ENCODE measurements at regions not wholly inside any gene's neighbourhood (a gene's known extent, or its start where the extent isn't known, plus 50 kb on each side); places are given as distances from the start of the nearest gene placed in this dataset.

DNA sequence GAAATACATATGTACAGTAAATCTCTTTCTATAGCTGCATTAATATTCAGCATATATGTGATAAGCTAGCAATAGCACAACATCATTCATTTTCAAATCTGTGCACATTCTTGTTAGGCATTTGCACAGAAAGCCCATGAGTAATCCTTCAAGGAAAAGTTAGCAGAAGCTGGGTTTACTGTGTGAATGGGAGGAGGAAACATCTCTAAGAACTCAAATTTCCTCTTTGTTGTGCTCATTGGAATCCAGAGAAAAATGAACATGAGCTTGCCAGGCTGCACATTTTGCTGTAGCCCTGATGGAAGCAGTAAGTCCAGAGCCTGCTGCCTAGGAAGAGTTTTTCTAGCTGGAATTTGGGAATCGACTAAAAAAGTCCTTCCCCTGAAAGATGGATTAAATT, 214.2 kb upstream of the FOXD3 start:
- TF ChIP-seq, protein P1, sequence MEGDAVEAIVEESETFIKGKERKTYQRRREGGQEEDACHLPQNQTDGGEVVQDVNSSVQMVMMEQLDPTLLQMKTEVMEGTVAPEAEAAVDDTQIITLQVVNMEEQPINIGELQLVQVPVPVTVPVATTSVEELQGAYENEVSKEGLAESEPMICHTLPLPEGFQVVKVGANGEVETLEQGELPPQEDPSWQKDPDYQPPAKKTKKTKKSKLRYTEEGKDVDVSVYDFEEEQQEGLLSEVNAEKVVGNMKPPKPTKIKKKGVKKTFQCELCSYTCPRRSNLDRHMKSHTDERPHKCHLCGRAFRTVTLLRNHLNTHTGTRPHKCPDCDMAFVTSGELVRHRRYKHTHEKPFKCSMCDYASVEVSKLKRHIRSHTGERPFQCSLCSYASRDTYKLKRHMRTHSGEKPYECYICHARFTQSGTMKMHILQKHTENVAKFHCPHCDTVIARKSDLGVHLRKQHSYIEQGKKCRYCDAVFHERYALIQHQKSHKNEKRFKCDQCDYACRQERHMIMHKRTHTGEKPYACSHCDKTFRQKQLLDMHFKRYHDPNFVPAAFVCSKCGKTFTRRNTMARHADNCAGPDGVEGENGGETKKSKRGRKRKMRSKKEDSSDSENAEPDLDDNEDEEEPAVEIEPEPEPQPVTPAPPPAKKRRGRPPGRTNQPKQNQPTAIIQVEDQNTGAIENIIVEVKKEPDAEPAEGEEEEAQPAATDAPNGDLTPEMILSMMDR (IDR thresholded peaks at IDR 0.05): no peak
- no peak for TF ChIP-seq POLR2A (IDR thresholded peaks at IDR 0.05)
- TF ChIP-seq EP300 (IDR thresholded peaks at IDR 0.05): no peak
